HG03442 (cell line): ENCODE measurements at regions not wholly inside any gene's neighbourhood (a gene's known extent, or its start where the extent isn't known, plus 50 kb on each side); places are given as distances from the start of the nearest gene placed in this dataset.
"Not testable (repeated sequence)": the region's sequence is repeated elsewhere in the genome, so short reads cannot be mapped to it uniquely, and the experiment has no call there.

Experiments used
- ATAC-seq: cut with Tn5 transposase; IDR thresholded peaks from one replicate; pipeline ENCODE4 v1.9.1; 2021; ENCODE audit warnings: mild to moderate bottlenecking, moderate library complexity; ENCODE audit not compliant: unreplicated experiment

DNA sequence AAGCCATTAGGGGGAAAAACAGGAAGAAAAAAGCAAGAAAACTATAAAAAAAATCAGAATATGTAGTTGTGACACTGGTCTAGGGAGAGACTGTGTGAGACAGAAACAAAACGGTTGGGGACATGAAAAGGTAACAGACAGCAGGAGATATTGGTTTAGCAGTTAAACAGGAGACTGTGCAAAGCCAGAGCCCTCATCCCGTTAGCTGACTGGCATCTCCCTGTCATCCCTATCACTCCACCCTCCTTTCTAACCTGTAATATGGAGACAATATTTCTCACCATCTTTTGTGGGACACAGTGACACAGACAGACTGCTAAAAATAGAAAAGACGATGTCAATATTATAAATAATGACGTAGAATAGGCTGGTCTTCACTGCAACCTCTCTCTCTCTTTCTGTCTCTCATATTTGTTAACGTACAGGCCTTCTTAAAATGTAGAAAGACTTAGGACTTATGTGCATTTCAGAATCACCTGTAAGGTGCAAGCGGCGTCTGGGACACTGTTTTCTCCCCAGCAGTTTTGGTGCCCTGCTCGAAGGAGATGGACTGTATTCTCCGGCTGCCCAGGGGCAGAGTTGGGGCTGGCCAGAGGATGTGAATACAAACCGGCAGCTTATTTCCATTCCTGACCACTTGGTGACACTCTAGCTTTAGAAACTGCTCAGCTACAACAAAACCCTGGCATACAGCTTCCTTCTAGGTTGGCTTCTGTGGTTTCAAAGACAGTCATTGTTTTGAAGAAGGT, 190.6 kb downstream of the MAT2B start:
- peak; percentile 97 for ATAC-seq

DNA sequence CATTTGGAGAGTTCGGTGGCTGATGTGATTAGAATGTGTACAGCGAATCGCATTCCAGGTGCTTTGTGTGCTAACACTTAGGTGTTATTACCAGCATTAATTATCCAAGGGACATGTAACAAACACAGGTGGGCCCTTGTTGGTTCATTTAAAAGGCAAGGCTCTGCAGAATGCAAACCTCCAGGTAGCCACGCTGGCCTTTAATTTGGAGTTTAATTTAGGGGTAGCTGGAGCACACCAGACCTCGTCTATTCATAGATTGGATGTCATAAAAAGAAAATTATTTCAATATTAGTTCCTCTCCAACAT, 191.1 kb downstream of the MAT2B start:
- no peak for ATAC-seq

DNA sequence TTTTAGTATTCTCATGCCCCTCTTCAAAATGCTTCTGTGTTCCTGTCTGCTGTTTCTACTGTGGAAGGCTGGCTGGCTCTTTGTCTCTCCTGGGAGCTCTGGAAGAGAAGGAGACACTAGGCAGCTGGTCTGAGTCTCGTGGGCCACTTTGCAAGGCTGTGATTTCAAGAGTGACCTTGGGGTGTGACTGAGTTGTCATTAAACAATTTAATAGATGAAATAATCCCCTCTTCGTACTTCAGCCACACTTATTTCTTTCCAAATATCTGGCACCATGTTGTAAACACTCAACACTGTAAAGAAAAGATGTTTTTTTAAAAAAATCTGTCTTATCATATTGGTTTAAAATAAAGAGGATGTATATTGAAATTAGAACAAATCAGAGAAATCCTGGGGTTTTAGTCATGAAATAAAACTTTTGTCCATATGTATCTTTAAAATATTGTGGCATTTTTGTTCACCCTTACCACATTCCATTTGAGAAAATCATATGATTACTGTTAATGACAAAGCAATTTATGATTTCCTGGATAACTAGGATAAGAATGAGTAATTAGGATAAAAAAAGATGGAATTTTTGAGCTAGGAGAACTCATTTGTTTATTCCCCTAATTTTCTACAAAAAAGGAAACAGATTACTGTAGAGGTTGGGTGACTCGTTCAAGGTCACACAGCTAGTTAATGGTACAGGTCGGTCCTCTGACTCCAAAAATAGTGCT, 200.8 kb downstream of the MAT2B start:
- no peak for ATAC-seq

DNA sequence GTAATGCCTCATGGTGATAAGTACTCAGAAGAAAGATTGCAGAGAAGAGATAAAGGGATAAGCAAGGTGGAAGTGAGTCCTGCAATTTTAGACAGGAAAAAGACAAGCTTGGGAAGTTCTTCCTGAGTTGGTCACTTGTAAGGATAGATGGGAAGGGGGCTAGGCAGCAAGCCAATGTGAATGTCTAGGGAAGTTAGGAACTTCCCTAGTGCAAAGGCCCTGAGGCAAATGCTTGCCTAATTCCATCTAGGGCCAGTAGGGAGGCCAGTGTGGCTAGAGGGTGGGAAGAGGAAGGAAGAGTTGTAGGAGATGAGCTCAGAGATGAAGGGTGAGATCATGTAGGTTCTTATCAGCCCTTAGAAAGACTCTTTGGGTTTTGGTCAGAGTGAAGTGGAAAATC, 206.6 kb downstream of the MAT2B start:
- no peak for ATAC-seq

- no peak for ATAC-seq
Measured at GRCh38 chr5:163718272-163718671, 212.9 kb downstream of the MAT2B start.

DNA sequence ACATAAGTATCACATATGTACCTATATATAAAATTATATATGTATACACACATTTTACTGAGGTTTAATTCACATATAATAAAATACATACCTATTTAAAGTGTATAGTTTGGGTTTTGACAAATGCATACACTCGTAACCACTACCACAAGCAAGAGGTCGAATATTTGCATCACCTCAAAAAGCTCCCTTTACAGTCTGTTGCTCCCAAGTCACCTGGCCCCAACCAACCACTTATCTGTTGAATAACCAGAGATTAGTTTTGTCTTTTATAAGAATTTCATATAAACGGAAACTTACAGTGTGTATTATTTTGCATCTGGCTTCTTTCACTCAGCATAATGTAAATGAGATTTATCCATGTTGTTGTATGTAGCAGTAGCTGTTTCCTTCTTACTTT, 218.9 kb downstream of the MAT2B start:
- no peak for ATAC-seq

- peak; percentile 87 for ATAC-seq
Measured at GRCh38 chr5:163727028-163727427, 221.6 kb downstream of the MAT2B start.

DNA sequence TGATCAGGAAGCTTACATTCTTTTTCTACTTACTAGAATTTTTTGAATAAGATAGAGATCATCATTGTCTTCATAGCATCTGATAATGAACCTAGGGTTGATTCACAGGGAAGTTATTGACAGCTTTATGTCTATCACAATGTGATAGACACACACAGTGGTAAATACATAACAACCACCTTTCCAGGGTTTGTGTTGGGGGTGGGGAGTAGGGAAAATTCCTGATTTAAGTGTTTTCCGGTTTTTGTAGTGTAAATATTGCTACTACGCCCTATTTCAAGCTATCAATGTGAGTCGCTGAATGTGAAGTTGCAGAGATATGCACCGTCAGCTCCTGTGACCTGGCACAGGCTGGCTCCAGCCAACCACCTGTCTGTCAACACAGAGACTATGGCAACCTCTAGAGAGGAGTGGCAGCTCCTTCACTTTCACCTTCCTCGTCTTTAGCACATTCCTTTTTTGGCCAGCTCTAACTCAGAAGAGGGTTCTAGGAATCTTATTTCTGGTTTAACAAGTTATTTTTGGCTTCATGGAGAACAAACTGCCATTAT, 224.9 kb downstream of the MAT2B start:
- ATAC-seq = no peak

- no peak for ATAC-seq
Measured at GRCh38 chr5:163731256-163731655, 225.8 kb downstream of the MAT2B start.

- ATAC-seq = no peak
Measured at GRCh38 chr5:163735069-163735468, 229.7 kb downstream of the MAT2B start.

DNA sequence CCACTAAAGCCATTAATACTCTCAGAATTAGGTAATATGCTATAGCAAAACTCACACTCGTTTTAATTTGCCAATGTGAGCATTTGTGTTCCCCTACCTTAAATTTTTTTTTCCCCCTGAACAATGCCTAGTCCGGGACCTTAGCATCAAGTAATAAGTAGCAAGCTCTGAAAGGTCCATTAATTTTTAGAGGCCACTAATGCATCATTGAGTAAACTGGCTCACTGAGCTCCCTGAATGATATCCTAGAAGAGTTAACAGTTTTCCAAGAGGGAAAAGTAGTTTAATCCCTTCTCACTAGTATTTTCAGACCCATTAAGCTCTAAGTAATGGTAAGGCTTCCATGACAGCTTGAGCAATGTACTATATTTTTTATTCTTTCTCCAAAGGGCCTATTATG, 242.2 kb downstream of the MAT2B start:
- no peak for ATAC-seq

- ATAC-seq = no peak
Measured at GRCh38 chr5:163748934-163749333, 243.5 kb downstream of the MAT2B start.

GRCh38 chr5:163750415-163750814, 245.0 kb downstream of the MAT2B start:
- not testable (repeated sequence) for ATAC-seq

GRCh38 chr5:163755505-163755904, 250.1 kb downstream of the MAT2B start:
- ATAC-seq = no peak

- ATAC-seq = no peak
Measured at GRCh38 chr5:163756170-163756569, 250.8 kb downstream of the MAT2B start.

DNA sequence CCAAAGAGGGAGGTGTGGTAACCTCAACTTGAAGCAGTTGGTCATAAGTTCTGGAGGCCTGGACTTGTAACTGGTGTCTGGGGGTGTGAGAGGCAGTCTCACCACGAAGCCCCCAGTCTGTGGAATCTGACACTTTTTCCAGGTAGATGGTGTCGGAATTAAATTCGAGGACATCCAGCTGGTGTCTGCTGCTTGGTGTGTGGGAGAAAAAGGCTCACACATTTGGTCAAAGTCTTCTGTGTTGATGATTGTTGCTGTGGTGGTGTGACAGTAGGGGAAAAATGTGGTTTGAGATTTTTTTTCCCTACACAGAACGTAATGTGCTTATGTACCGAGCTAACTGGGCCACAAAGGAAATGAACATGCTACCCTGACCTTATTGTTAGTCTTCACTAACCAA, 251.9 kb downstream of the MAT2B start:
- ATAC-seq = no peak

GRCh38 chr5:163758283-163758711, 252.9 kb downstream of the MAT2B start:
- ATAC-seq = no peak

GRCh38 chr5:163759000-163759704, 253.7 kb downstream of the MAT2B start:
- ATAC-seq = no peak

DNA sequence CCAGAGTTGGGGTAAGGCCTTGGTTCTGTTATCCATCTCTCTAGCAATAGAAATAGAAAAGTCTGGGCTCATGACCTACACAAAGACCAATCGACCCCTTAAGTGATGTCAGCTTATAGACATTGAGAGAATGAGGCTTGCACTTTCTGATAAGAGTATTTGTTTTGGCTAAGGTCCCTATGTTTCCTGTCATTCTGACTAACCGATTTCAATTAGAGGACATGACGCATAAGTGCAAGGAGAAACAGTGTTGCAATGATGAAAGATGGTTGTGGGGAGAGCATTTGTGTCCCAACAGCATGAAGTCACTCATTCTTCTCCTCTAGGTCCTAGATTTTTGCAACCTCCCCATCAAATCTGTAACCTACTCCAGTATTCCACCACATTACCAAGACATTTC, 255.1 kb downstream of the MAT2B start:
- ATAC-seq = no peak

- no peak for ATAC-seq
Measured at GRCh38 chr5:163766936-163767670, 261.7 kb downstream of the MAT2B start.

DNA sequence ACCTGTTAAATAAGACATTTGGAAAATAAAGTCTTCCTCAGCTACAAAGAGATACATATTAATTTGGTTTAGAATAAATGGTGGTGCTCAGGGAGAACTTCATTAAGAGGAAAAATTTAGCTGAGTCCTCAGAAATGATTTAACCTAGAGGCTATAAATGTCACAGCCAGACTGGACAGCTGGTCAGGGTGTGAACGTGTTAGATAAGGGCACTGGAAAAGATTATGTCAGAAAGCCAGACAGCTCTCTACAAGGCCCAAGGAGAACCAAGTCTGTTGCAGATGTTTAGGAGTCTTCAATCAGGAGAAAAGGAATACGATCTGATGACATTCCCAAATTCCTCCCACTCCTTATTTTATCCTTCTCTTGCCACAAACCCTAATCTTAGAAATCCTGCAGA, 265.2 kb downstream of the MAT2B start:
- ATAC-seq = no peak
